ENCODE measurements at regions not wholly inside any gene's neighbourhood (a gene's known extent, or its start where the extent isn't known, plus 50 kb on each side); places are given as distances from the start of the nearest gene placed in this dataset.

GRCh38 chr2:163834841-163835240 is 99.0 kb upstream of the FIGN start:
- DNase-seq (ENCODE audit: low read depth): no peak

GRCh38 chr2:163834221-163834620 is 98.4 kb upstream of the FIGN start:
- no peak for DNase-seq (ENCODE audit: low read depth)

- DNase-seq (ENCODE audit: low read depth): no peak
These were observed 93.0 kb upstream of the FIGN start for GRCh38 chr2:163828771-163829170.

- DNase-seq (ENCODE audit: low read depth): no peak
These were observed 86.2 kb upstream of the FIGN start for GRCh38 chr2:163822033-163822432.

GRCh38 chr2:163812926-163813520 is 77.2 kb upstream of the FIGN start:
- no peak for DNase-seq (ENCODE audit: low read depth)

GRCh38 chr2:163808406-163808805 is 72.6 kb upstream of the FIGN start:
- no peak for DNase-seq (ENCODE audit: low read depth)

GRCh38 chr2:163802284-163802683 is 66.5 kb upstream of the FIGN start:
- no peak for DNase-seq (ENCODE audit: low read depth)

GRCh38 chr2:163801486-163801885 is 65.7 kb upstream of the FIGN start:
- DNase-seq (ENCODE audit: low read depth): no peak

- DNase-seq (ENCODE audit: low read depth): no peak
These were observed 65.2 kb upstream of the FIGN start for GRCh38 chr2:163800951-163801381.

- no peak for DNase-seq (ENCODE audit: low read depth)
These were observed 64.0 kb upstream of the FIGN start for GRCh38 chr2:163799807-163800206.

- DNase-seq (ENCODE audit: low read depth): no peak
These were observed 58.8 kb upstream of the FIGN start for GRCh38 chr2:163794635-163795034.
